Prostate gland (tissue), 2 donors: ENCODE measurements at regions not wholly inside any gene's neighbourhood (a gene's known extent, or its start where the extent isn't known, plus 50 kb on each side); places are given as distances from the start of the nearest gene placed in this dataset.

ENCODE experiments used
- POLR2A ChIP-seq: fragments of 450-650 bp; IDR thresholded peaks from one replicate; pipeline ENCODE4 v1.6.1; 2016; ENCODE audit warnings: antibody characterized with exemption, mild to moderate bottlenecking
- POLR2AphosphoS5 ChIP-seq: sonication (generic); formaldehyde crosslinking; IDR thresholded peaks from one replicate; pipeline ENCODE4 v1.6.1; 2017; ENCODE audit warnings: antibody characterized with exemption
- TF ChIP-seq, protein P1 (sequence below), 4 experiments: fragments of 200-600 bp in 2 of 4; fragments of 450-650 bp in 2 of 4; sonication (generic) in 2 of 4; IDR thresholded peaks; 1 replicate in 3 of 4; 2 replicates in 1 of 4; pipeline ENCODE4 v1.5.1; 2016 to 2019; ENCODE audit warnings: antibody characterized with exemption in 4 of 4, mild to moderate bottlenecking in 2 of 4, moderate library complexity in 2 of 4

DNA sequence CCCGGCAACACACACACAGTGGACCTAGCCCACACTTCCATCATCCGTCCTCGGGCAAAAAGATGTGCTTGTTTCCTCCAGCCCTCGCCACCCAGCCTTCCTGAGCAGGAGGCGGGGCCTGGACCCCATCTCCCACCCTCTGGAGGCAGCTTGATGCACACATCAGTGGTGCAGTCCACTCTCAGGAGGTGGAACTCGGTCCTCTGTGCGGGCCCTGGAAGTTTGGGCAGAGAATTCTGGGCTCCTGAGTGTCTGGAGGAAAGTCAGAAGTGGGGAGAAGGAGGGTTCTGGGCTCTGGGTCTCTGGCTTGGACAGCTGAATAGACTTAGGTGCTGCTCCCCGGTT lies 54.0 kb upstream of the NEURL1B start:
- TF ChIP-seq, protein P1, sequence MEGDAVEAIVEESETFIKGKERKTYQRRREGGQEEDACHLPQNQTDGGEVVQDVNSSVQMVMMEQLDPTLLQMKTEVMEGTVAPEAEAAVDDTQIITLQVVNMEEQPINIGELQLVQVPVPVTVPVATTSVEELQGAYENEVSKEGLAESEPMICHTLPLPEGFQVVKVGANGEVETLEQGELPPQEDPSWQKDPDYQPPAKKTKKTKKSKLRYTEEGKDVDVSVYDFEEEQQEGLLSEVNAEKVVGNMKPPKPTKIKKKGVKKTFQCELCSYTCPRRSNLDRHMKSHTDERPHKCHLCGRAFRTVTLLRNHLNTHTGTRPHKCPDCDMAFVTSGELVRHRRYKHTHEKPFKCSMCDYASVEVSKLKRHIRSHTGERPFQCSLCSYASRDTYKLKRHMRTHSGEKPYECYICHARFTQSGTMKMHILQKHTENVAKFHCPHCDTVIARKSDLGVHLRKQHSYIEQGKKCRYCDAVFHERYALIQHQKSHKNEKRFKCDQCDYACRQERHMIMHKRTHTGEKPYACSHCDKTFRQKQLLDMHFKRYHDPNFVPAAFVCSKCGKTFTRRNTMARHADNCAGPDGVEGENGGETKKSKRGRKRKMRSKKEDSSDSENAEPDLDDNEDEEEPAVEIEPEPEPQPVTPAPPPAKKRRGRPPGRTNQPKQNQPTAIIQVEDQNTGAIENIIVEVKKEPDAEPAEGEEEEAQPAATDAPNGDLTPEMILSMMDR (IDR thresholded peaks at IDR 0.05), result no peak
- TF ChIP-seq POLR2AphosphoS5 (no peak), POLR2A (no peak)
